KG1 (cell line): ENCODE measurements at regions not wholly inside any gene's neighbourhood (a gene's known extent, or its start where the extent isn't known, plus 50 kb on each side); places are given as distances from the start of the nearest gene placed in this dataset.
"Not testable (repeated sequence)": the region's sequence is repeated elsewhere in the genome, so short reads cannot be mapped to it uniquely, and the experiment has no call there.

Experiments used
- DNase-seq: peaks from one replicate; lab custom pipeline; 2025; lab: John Stamatoyannopoulos, UW

GRCh38 chr1:185540295-185540694 is 193.9 kb upstream of the HMCN1 start:
- no peak for DNase-seq

GRCh38 chr1:185539277-185539943 is 194.8 kb upstream of the HMCN1 start:
- no peak for DNase-seq

GRCh38 chr1:185538309-185538898 is 195.8 kb upstream of the HMCN1 start:
- not testable (repeated sequence) for DNase-seq

GRCh38 chr1:185537596-185537995 is 196.6 kb upstream of the HMCN1 start:
- no peak for DNase-seq

DNA sequence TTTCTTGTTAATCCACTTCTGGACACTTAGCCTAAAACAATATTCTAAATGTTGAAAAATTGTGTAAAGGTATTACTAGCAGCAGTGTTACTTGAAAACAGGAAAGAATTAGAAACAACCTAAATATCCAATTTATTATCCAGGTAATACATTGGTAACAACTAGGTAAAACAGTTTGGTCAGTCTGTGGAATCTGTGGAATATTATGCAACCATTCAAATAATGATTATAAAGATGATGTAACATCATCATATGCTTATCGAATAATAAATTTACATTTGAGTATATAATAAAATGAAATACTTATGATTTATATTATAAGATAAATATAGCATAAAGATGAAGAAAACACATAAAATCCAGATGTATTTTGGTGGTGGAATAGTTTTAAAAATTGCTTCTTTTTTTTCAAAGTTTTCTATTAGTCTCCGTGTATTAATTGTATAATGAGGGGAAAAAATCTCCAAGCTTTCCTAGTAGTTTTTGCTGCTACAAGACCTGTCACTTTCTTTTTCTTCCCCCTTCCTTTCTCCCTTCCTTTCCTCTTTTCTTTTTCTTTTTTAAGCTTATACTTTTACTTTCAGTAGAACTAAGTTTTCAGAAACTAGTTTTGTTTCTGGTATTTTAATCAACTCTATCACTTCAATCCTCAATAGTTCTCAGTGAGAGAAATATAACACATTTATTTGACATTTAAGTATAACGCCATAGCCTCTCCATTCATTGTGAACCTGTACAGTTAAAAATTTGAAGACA is 197.8 kb upstream of the HMCN1 start:
- no peak for DNase-seq

- DNase-seq: no peak
Observed at GRCh38 chr1:185535621-185536020, 198.6 kb upstream of the HMCN1 start.

GRCh38 chr1:185534801-185535200 is 199.4 kb upstream of the HMCN1 start:
- no peak for DNase-seq

- DNase-seq: no peak
Observed at GRCh38 chr1:185533596-185533995, 200.6 kb upstream of the HMCN1 start.

DNA sequence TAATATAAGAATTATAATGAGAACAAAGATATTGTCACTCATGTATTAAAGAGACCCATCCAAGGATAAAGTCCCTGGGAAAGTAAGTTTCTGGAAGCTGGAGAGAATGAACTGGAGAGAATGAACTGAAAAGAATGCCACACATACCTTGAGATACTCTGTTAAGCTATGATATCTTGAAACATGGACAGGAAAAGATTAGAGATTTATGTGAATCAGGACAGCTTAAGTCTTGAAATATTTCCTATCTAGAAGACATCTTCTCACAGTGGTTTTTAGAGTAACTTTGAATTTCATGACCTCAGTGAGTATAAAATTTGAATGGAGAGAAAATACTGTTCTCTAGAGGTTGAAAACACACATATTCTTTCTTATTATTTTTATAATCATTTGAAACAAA is 201.3 kb upstream of the HMCN1 start:
- DNase-seq: no peak

- no peak for DNase-seq
Observed at GRCh38 chr1:185531838-185532237, 202.4 kb upstream of the HMCN1 start.

- DNase-seq: no peak
Observed at GRCh38 chr1:185530215-185530614, 204.0 kb upstream of the HMCN1 start.

GRCh38 chr1:185529673-185530072 is 204.5 kb upstream of the HMCN1 start:
- DNase-seq: no peak

DNA sequence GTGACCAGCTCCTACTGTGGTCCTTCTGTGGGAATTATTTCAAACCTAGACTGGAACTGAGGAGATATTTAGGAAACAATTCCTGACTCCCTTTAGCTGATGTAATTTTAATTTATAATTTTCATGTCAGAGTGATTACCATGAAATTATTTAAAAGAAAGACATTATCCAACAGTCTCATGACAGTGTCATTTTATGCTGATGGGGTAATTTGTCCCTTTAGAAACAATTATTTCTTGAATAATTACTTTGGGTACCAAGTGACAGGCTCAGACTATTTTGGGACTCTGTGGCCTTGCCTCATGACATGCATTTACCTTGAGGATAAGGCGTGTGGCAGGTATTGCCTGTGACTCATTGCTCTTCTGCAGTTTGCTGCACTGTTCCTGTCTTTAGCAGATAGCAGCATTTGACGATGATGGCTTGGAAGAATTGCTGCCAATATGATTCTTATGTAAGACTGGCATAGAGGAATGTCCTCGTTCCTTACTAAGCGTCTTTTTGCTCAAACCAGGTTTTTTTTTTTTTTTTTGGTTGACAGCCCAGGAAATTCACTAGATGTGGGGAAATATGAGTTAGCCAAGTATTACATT is 206.0 kb upstream of the HMCN1 start:
- DNase-seq: no peak

DNA sequence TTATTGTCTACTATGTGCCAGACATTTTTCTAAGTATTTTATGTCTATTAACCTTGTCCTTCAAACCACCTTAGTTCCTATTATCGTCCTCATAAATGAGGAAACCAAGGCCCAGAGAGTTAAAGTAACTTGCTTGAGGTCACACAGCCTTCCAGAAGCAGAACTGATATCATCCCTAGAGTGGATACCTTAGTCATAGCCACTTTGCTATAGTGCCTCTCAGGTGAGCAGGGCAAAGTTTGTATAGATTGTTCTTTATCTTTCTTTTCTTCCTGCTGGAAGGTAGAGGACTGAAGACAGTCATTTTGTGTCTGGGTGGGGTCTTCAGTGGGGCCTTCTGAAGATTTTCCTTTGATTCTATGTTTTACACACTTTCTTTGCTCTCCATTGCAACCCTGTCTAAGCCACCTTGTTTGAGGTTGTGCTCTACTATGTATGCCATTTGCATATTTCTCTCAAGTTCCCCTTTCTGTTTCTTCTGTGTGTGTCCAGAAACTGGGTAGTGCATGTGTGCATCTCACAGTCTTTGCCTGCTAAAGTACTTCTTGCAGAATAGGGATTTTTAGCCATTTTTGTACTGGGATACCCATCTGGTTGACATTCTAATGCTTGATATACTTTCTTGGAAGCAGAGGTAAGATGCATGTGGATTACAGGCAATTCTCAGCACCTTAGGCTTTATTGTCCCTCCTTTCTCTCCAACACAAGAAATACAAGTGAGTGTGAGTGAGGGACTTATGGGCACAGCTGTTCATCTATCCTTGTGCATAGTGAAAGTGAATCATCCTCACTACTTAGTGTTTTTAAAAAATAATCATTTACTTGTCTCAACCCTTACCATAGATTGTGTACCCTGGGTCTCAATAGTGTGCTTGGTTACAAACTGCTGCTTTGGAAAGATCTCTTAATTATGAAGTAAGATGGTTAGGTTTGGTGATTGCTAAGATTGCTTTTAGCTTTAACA is 207.6 kb upstream of the HMCN1 start:
- no peak for DNase-seq

DNA sequence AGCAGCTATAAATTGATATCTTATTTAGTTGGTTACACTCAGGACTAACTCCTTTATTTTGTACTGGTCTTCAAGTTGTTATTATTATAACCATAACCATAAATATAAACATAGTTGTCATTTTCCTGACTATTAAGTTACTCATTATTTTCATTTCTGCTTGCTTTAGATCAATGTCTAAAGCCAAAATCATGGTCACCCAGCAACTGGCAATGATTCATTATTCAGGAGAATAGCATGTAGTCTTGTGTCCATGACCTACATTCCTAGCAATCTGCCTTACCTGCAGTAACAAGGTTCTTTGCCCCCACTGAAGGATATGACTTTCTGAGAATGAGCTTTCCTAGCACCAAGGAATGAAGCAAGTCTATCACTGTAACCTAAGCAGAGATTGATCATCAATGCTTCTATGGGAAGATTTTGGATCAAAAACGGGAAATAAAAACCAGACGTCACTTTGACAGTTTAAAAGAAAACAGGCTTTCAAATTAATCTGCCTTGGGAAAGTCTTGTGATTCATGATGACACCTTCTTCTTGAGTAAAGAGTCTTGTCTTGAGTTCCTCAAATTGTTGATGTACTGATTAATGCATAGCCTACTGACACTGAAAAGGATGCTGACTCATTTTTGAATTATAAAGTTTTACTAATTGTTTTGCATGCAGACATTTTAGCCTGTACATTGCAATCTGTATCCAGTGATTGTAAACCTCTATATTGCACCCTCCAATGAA is 203.3 kb upstream of the IVNS1ABP start:
- no peak for DNase-seq

DNA sequence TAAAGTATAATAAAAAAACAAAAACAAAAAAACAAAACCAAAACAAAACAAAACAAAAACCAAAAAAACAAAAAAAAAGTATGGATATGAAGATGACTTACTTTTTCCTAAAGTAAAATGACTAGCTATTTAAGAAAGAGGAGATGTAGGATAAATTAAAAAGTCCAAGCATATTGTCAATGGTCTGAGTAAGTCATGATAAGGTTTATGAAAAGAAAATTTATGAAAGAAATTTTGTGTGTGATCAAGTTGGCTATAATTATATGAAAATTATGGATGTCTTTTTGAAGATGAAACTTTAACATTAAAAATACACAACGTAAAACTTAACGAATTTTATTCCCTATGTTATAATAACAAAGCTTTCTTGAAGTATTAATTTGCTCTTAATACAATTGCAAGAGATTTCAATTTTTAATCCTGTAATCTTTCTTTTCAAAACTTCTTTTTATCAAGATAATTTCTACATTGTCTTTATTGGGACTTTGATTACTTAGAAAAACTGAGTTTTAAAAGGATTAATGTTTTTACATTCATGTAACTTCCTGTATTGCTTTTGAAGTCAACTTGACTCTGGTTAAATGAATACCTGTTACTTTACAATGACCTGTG is 200.9 kb upstream of the IVNS1ABP start:
- no peak for DNase-seq

- DNase-seq: not testable (repeated sequence)
Observed at GRCh38 chr1:185517301-185517700, 200.3 kb upstream of the IVNS1ABP start.

DNA sequence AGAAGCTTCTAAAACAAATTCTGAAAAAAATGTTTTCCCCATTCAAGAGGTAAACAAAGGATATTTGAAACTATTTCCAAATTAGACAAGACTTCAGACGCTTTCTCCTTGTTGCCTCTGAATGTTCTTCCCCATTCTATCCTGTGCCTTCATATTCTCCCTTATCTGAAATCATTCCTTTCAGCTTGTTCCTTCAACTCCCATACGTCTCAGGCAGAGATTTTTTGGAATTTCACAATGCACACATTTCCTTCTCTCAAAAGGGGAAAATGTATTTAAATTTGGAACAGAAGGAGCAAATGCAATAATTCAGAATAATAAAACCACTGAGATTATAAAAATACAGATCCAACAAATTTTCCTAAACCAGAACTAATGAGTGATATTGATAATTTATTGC is 198.7 kb upstream of the IVNS1ABP start:
- no peak for DNase-seq

GRCh38 chr1:185514311-185514710 is 197.3 kb upstream of the IVNS1ABP start:
- no peak for DNase-seq

- DNase-seq: no peak
Observed at GRCh38 chr1:185512442-185512841, 195.4 kb upstream of the IVNS1ABP start.

GRCh38 chr1:185501099-185501498 is 184.1 kb upstream of the IVNS1ABP start:
- no peak for DNase-seq
